H1 (cell line): ENCODE measurements at regions not wholly inside any gene's neighbourhood (a gene's known extent, or its start where the extent isn't known, plus 50 kb on each side); places are given as distances from the start of the nearest gene placed in this dataset.
"Not testable (repeated sequence)": the region's sequence is repeated elsewhere in the genome, so short reads cannot be mapped to it uniquely, and the experiment has no call there.

Experiments
- CTCF ChIA-PET: fragments of 300-600 bp; sonication (Branson Sonifier 250); formaldehyde crosslinking; loops from one replicate; lab custom pipeline; 2021; ENCODE audit not compliant: partially characterized antibody; lab: Charles Lee
- POLR2A ChIA-PET: fragments of 300-600 bp; sonication (Branson Sonifier 250); formaldehyde crosslinking; loops from one replicate; lab custom pipeline; 2021; ENCODE audit warnings: inconsistent platforms; ENCODE audit not compliant: partially characterized antibody; lab: Charles Lee
- DNase-seq, 2 experiments: peaks; one replicate each; pipeline versions ENCODE4 v3.0.0 to v3.0.0-alpha.2; 2010 to 2022; ENCODE audit warnings: low spot score in 2 of 2, low read depth in 1 of 2, mixed read lengths in 1 of 2
- FAIRE-seq: peaks from 2 replicates; lab custom pipeline; 2011; peaks lifted over from hg19 to GRCh38; lab: Jason Lieb, UNC
- H2AFZ ChIP-seq: 2 replicates; pipeline ENCODE4 v1.8.1; 2012; ENCODE audit warnings: low read length, inconsistent platforms
- H2AK5ac ChIP-seq: 2 replicates; pipeline ENCODE4 v1.6.1; 2013; ENCODE audit warnings: low read depth, low read length
- H2BK120ac ChIP-seq: replicated peaks from 2 replicates; pipeline ENCODE3; 2013; ENCODE audit warnings: low read depth, low read length, inconsistent platforms
- H2BK12ac ChIP-seq: 2 replicates; pipeline ENCODE4 v1.6.1; 2013; ENCODE audit warnings: low read depth, low read length
- H2BK15ac ChIP-seq: 2 replicates; pipeline ENCODE4 v1.6.1; 2013; ENCODE audit warnings: low read length
- H2BK20ac ChIP-seq: 2 replicates; pipeline ENCODE4 v1.6.1; 2013; ENCODE audit warnings: low read length
- H2BK5ac ChIP-seq: 2 replicates; pipeline ENCODE4 v1.6.1; 2013; ENCODE audit warnings: low read depth, low read length
- H3K14ac ChIP-seq: 2 replicates; pipeline ENCODE4 v1.6.1; 2013; ENCODE audit warnings: inconsistent platforms; ENCODE audit not compliant: insufficient read length
- H3K18ac ChIP-seq: 2 replicates; pipeline ENCODE4 v1.6.1; 2013; ENCODE audit warnings: low read length; ENCODE audit errors: extremely low read depth
- H3K23ac ChIP-seq: 2 replicates; pipeline ENCODE4 v1.6.1; 2013; ENCODE audit warnings: inconsistent platforms; ENCODE audit not compliant: insufficient read length
- H3K23me2 ChIP-seq: 2 replicates; pipeline ENCODE4 v1.6.1; 2013; ENCODE audit warnings: low read depth, low read length
- H3K27ac ChIP-seq: 2 replicates; pipeline ENCODE4 v1.6.1; 2011; ENCODE audit warnings: low read depth, low read length, inconsistent platforms
- H3K27me3 ChIP-seq, 4 experiments: replicated peaks in 1 of 4; 1 replicate in 1 of 4; 2 replicates in 3 of 4; pipeline versions ENCODE4 v1.6.1 to v1.8.1; 2011 to 2013; ENCODE audit warnings: low read length in 3 of 4, mild to moderate bottlenecking in 3 of 4, inconsistent platforms in 2 of 4, mixed read lengths in 2 of 4, moderate library complexity in 1 of 4; ENCODE audit not compliant: control insufficient read depth in 3 of 4, insufficient read depth in 3 of 4; ENCODE audit errors: extremely low read depth in 1 of 4
- H3K36me3 ChIP-seq, 4 experiments: 2 replicates each; pipeline versions ENCODE4 v1.6.1 to v1.8.1; 2011 to 2013; ENCODE audit warnings: mild to moderate bottlenecking in 4 of 4, low read length in 3 of 4, moderate library complexity in 2 of 4, control low read depth in 1 of 4, inconsistent platforms in 1 of 4; ENCODE audit not compliant: insufficient read depth in 4 of 4, control insufficient read depth in 2 of 4
- H3K4ac ChIP-seq: replicated peaks from 2 replicates; pipeline ENCODE3; 2013; ENCODE audit warnings: low read length, low read depth, mixed read lengths, inconsistent platforms; ENCODE audit not compliant: insufficient read length
- H3K4me1 ChIP-seq, 4 experiments: replicated peaks in 1 of 4; 1 replicate in 1 of 4; 2 replicates in 3 of 4; pipeline versions ENCODE4 v1.6.1 to v1.8.1; 2011 to 2013; ENCODE audit warnings: low read length in 3 of 4, inconsistent platforms in 2 of 4, mixed read lengths in 1 of 4; ENCODE audit not compliant: insufficient read depth in 4 of 4, control insufficient read depth in 3 of 4
- H3K4me2 ChIP-seq, 2 experiments: 2 replicates each; pipeline versions ENCODE4 v1.6.1 to v1.8.1; 2011 to 2013; ENCODE audit warnings: low read depth in 2 of 2, low read length in 2 of 2, control low read depth in 1 of 2, inconsistent platforms in 1 of 2, mild to moderate bottlenecking in 1 of 2; ENCODE audit not compliant: insufficient read depth in 1 of 2
- H3K4me3 ChIP-seq, 4 experiments: fragments of 200-600, 300-600 bp in 1 of 4; sonication (generic), shearing (Covaris generic), sonication (Bioruptor Twin) in 1 of 4; 2 replicates each; pipeline versions ENCODE4 v1.5.1 to v1.8.1; 2011 to 2016; ENCODE audit warnings: low read length in 4 of 4, low read depth in 3 of 4, control low read depth in 2 of 4, inconsistent platforms in 2 of 4, mild to moderate bottlenecking in 2 of 4, mixed read lengths in 1 of 4, moderate library complexity in 1 of 4; ENCODE audit not compliant: insufficient read depth in 2 of 4; ENCODE audit errors: extremely low read depth in 1 of 4
- H3K56ac ChIP-seq: replicated peaks from 2 replicates; pipeline ENCODE3; 2013; ENCODE audit warnings: low read depth, mild to moderate bottlenecking, mixed read lengths, low read length, inconsistent platforms; ENCODE audit not compliant: insufficient read length
- H3K79me1 ChIP-seq: 2 replicates; pipeline ENCODE4 v1.6.1; 2013; ENCODE audit warnings: low read depth, low read length, control low read depth
- H3K79me2 ChIP-seq, 2 experiments: 2 replicates each; pipeline versions ENCODE4 v1.6.1 to v1.8.1; 2012 to 2013; ENCODE audit warnings: low read length in 2 of 2, mild to moderate bottlenecking in 2 of 2, inconsistent platforms in 1 of 2; ENCODE audit not compliant: insufficient read depth in 2 of 2, control insufficient read depth in 1 of 2
- H3K9ac ChIP-seq, 4 experiments: replicated peaks in 1 of 4; 1 replicate in 1 of 4; 2 replicates in 3 of 4; pipeline versions ENCODE4 v1.6.1 to v1.8.1; 2011 to 2013; ENCODE audit warnings: low read depth in 3 of 4, low read length in 3 of 4, control low read depth in 2 of 4, mild to moderate bottlenecking in 2 of 4, moderate library complexity in 2 of 4, inconsistent platforms in 1 of 4; ENCODE audit errors: extremely low read depth in 1 of 4
- H3K9me3 ChIP-seq, 2 experiments: 2 replicates each; pipeline versions ENCODE4 v1.6.1 to v1.8.1; 2012 to 2013; ENCODE audit warnings: mild to moderate bottlenecking in 2 of 2, moderate library complexity in 2 of 2, control low read depth in 1 of 2, inconsistent platforms in 1 of 2, low read depth in 1 of 2, low read length in 1 of 2, mixed read lengths in 1 of 2; ENCODE audit not compliant: insufficient read depth in 2 of 2
- H4K20me1 ChIP-seq, 2 experiments: replicated peaks in 1 of 2; 2 replicates each; pipeline versions ENCODE3 to v1.8.1; 2011 to 2013; ENCODE audit warnings: inconsistent platforms in 2 of 2, low read length in 2 of 2, mild to moderate bottlenecking in 1 of 2; ENCODE audit not compliant: insufficient read depth in 2 of 2, control insufficient read depth in 1 of 2
- H4K5ac ChIP-seq: 2 replicates; pipeline ENCODE4 v1.6.1; 2013; ENCODE audit warnings: low read length, low read depth, mixed read lengths, inconsistent platforms; ENCODE audit not compliant: insufficient read length
- H4K8ac ChIP-seq: 2 replicates; pipeline ENCODE4 v1.8.0; 2013; ENCODE audit warnings: mild to moderate bottlenecking, moderate library complexity, low read length, inconsistent platforms; ENCODE audit not compliant: insufficient read depth; ENCODE audit errors: extremely low read depth
- H4K91ac ChIP-seq: replicated peaks from 2 replicates; pipeline ENCODE3; 2013; ENCODE audit warnings: low read length, mixed read lengths, inconsistent platforms; ENCODE audit not compliant: insufficient read length
- ATF2 ChIP-seq: IDR thresholded peaks from 2 replicates; pipeline ENCODE4 v1.6.1; 2012; ENCODE audit warnings: low read length, inconsistent platforms
- SIN3A ChIP-seq, 2 experiments: IDR thresholded peaks in 1 of 2; conservative IDR thresholded peaks in 1 of 2; 2 replicates each; pipeline ENCODE4 v1.6.1; 2011 to 2012; ENCODE audit warnings: low read length in 2 of 2, improper control_type of control experiment in 1 of 2, low read depth in 1 of 2, mild to moderate bottlenecking in 1 of 2
- WGBS, 2 experiments: shearing (Covaris generic) in 1 of 2; methylation state at CpG; one replicate each; pipeline versions ENCODE4 v1.1.6 to v1.1.7; 2013 to 2015; ENCODE audit warnings: low lambda C conversion rate in 2 of 2, mixed read lengths in 2 of 2, inconsistent platforms in 1 of 2, low coverage in 1 of 2, missing lambda C conversion rate in 1 of 2; ENCODE audit not compliant: insufficient replicate concordance in 2 of 2, insufficient coverage in 1 of 2, insufficient read length in 1 of 2; ENCODE audit errors: extremely low coverage in 1 of 2, missing lambda C conversion rate in 1 of 2; 5-methylcytosine and 5-hydroxymethylcytosine counted together
- TF ChIP-seq, protein P1 (sequence below): IDR thresholded peaks from 2 replicates; pipeline ENCODE4 v1.6.1; 2012; ENCODE audit warnings: inconsistent platforms

DNA sequence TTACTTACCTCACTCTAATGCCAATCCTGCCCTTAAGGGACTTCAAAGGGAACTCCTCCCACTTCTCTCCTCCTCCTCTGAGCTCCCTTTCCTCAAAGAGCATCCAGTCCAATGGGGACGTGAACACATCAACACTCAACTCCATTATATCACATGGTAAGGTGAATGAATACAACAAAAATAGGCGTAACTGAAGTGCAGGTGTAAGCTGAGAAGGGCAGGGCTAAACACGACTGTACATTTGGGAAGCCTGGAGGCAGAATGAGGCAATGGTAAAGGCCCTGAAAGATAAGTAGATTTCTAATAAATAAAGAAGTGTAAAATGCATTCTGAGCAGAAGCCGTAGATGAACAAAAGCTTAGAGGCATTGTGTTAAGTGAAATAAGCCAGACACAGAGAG is 226.1 kb upstream of the TRIB2 start (continued):
- TF ChIP-seq ATF2 (no peak), SIN3A (conservative IDR thresholded peaks at IDR 0.05 in 1 of 2, IDR thresholded peaks at IDR 0.05 in 1 of 2; ENCODE audit: low read depth in 1 of 2, low read length in 2 of 2) (no peak)
- TF ChIP-seq, protein P1, sequence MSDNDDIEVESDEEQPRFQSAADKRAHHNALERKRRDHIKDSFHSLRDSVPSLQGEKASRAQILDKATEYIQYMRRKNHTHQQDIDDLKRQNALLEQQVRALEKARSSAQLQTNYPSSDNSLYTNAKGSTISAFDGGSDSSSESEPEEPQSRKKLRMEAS = no peak

- POLR2A ChIA-PET, H3K14ac ChIP-seq, H3K79me2 ChIP-seq, H3K23ac ChIP-seq, H4K8ac ChIP-seq, H3K23me2 ChIP-seq, H2AFZ ChIP-seq, H3K18ac ChIP-seq, H3K9me3 ChIP-seq, DNase-seq, H2BK120ac ChIP-seq, H3K4me2 ChIP-seq, FAIRE-seq, H4K91ac ChIP-seq, CTCF ChIA-PET, H3K36me3 ChIP-seq, H3K4me1 ChIP-seq, H4K20me1 ChIP-seq, H3K27me3 ChIP-seq, H2BK15ac ChIP-seq, H3K4me3 ChIP-seq, H2BK20ac ChIP-seq, H2BK12ac ChIP-seq, H4K5ac ChIP-seq, H3K56ac ChIP-seq, H3K79me1 ChIP-seq, H2AK5ac ChIP-seq, H3K4ac ChIP-seq, H3K9ac ChIP-seq, H2BK5ac ChIP-seq, H3K27ac ChIP-seq: not testable (repeated sequence)
- WGBS, 2 experiments = no CpG with 5 or more reads among the region's 3 CpGs
These were observed 224.4 kb upstream of the TRIB2 start for GRCh38 chr2:12492360-12492759.
